Fibroblast of gingiva (primary cell): ENCODE measurements at regions not wholly inside any gene's neighbourhood (a gene's known extent, or its start where the extent isn't known, plus 50 kb on each side); places are given as distances from the start of the nearest gene placed in this dataset.

Experiments used
- DNase-seq: peaks from one replicate; pipeline ENCODE4 v3.0.0-alpha.2; 2011; ENCODE audit warnings: low read depth

GRCh38 chr18:57991552-57991951 lies 52.5 kb upstream of the NEDD4L start:
- DNase-seq = no peak

- DNase-seq = no peak
These were observed 54.5 kb upstream of the NEDD4L start for GRCh38 chr18:57989536-57989935.

GRCh38 chr18:57984490-57985115 lies 59.4 kb upstream of the NEDD4L start:
- no peak for DNase-seq

- DNase-seq = no peak
These were observed 60.1 kb upstream of the NEDD4L start for GRCh38 chr18:57983965-57984364.

GRCh38 chr18:57983472-57983871 lies 60.6 kb upstream of the NEDD4L start:
- DNase-seq = no peak

GRCh38 chr18:57982372-57983021 lies 61.5 kb upstream of the NEDD4L start:
- no peak for DNase-seq

GRCh38 chr18:57981308-57982028 lies 62.6 kb upstream of the NEDD4L start:
- DNase-seq = no peak

- no peak for DNase-seq
These were observed 63.3 kb upstream of the NEDD4L start for GRCh38 chr18:57980573-57981307.

- no peak for DNase-seq
These were observed 67.7 kb upstream of the NEDD4L start for GRCh38 chr18:57976230-57976773.

GRCh38 chr18:57975805-57976204 lies 68.2 kb upstream of the NEDD4L start:
- no peak for DNase-seq

GRCh38 chr18:57974585-57975265 lies 69.3 kb upstream of the NEDD4L start:
- no peak for DNase-seq

GRCh38 chr18:57973889-57974288 lies 70.1 kb upstream of the NEDD4L start:
- DNase-seq = no peak

- DNase-seq = no peak
These were observed 73.5 kb upstream of the NEDD4L start for GRCh38 chr18:57970356-57971095.

GRCh38 chr18:57969824-57970223 lies 74.2 kb upstream of the NEDD4L start:
- no peak for DNase-seq

GRCh38 chr18:57965246-57965645 lies 78.8 kb upstream of the NEDD4L start:
- no peak for DNase-seq

- DNase-seq = no peak
These were observed 82.0 kb upstream of the NEDD4L start for GRCh38 chr18:57961876-57962505.

- DNase-seq = no peak
These were observed 82.6 kb upstream of the NEDD4L start for GRCh38 chr18:57961411-57961810.

GRCh38 chr18:57959278-57959677 lies 84.7 kb upstream of the NEDD4L start:
- peak; percentile 47 for DNase-seq

- no peak for DNase-seq
These were observed 86.8 kb upstream of the NEDD4L start for GRCh38 chr18:57957210-57957609.

GRCh38 chr18:57956491-57956890 lies 87.5 kb upstream of the NEDD4L start:
- DNase-seq = no peak

- DNase-seq = no peak
These were observed 89.1 kb upstream of the NEDD4L start for GRCh38 chr18:57954935-57955334.
